Trophoblast cell (in vitro differentiated cells and primary cell): ENCODE measurements at regions not wholly inside any gene's neighbourhood (a gene's known extent, or its start where the extent isn't known, plus 50 kb on each side); places are given as distances from the start of the nearest gene placed in this dataset.
A peak's percentile ranks its signal among the peaks of the same experiment; 100 is the strongest.

ENCODE experiments used
- DNase-seq, 2 donors: peaks; one replicate each; pipeline ENCODE4 v3.0.0-alpha.2; 2016
- H2AFZ ChIP-seq: 2 replicates; pipeline ENCODE4 v1.6.1; 2013; ENCODE audit warnings: low read length, moderate library complexity, mild to moderate bottlenecking; ENCODE audit not compliant: insufficient read depth, poor library complexity
- H2AK5ac ChIP-seq: 2 replicates; pipeline ENCODE4 v1.6.1; 2013; ENCODE audit warnings: mild to moderate bottlenecking, low read length
- H2BK120ac ChIP-seq: 2 replicates; pipeline ENCODE4 v1.6.1; 2013; ENCODE audit warnings: low read length, mild to moderate bottlenecking, moderate library complexity; ENCODE audit not compliant: insufficient read depth, poor library complexity
- H2BK12ac ChIP-seq: 2 replicates; pipeline ENCODE4 v1.6.1; 2013; ENCODE audit warnings: mild to moderate bottlenecking, low read length, moderate library complexity
- H2BK5ac ChIP-seq: 2 replicates; pipeline ENCODE4 v1.6.1; 2013; ENCODE audit warnings: low read length, low read depth, moderate library complexity, mild to moderate bottlenecking; ENCODE audit not compliant: poor library complexity
- H3K14ac ChIP-seq: 2 replicates; pipeline ENCODE4 v1.6.1; 2013; ENCODE audit warnings: mild to moderate bottlenecking, low read length
- H3K18ac ChIP-seq: 2 replicates; pipeline ENCODE4 v1.6.1; 2013; ENCODE audit warnings: mild to moderate bottlenecking, low read length
- H3K23ac ChIP-seq: 2 replicates; pipeline ENCODE4 v1.6.1; 2013; ENCODE audit warnings: low read length
- H3K27ac ChIP-seq: 2 replicates; pipeline ENCODE4 v1.5.1; 2013; ENCODE audit warnings: low read depth, mild to moderate bottlenecking, inconsistent platforms, low read length, moderate library complexity
- H3K27me3 ChIP-seq: 2 replicates; pipeline ENCODE4 v1.6.1; 2013; ENCODE audit warnings: inconsistent platforms, mild to moderate bottlenecking, low read length, moderate library complexity; ENCODE audit not compliant: insufficient read depth
- H3K36me3 ChIP-seq, 2 experiments: 1 replicate in 1 of 2; 2 replicates in 1 of 2; pipeline ENCODE4 v1.6.1; 2013; ENCODE audit warnings: low read length in 2 of 2, mild to moderate bottlenecking in 2 of 2, moderate library complexity in 1 of 2; ENCODE audit not compliant: insufficient read depth in 2 of 2, control insufficient read depth in 1 of 2
- H3K4ac ChIP-seq: 2 replicates; pipeline ENCODE4 v1.6.1; 2013; ENCODE audit warnings: low read depth, mild to moderate bottlenecking, low read length, moderate library complexity
- H3K4me1 ChIP-seq, 2 experiments: 1 replicate in 1 of 2; 2 replicates in 1 of 2; pipeline ENCODE4 v1.6.1; 2013; ENCODE audit warnings: low read length in 2 of 2, mild to moderate bottlenecking in 2 of 2, moderate library complexity in 1 of 2; ENCODE audit not compliant: insufficient read depth in 2 of 2, control insufficient read depth in 1 of 2
- H3K4me2 ChIP-seq: 2 replicates; pipeline ENCODE4 v1.6.1; 2013; ENCODE audit warnings: inconsistent platforms, mild to moderate bottlenecking, low read length, moderate library complexity
- H3K4me3 ChIP-seq: 2 replicates; pipeline ENCODE4 v1.5.1; 2013; ENCODE audit warnings: mild to moderate bottlenecking, low read depth, low read length, inconsistent platforms
- H3K79me1 ChIP-seq: one replicate; pipeline ENCODE4 v1.6.1; 2013; ENCODE audit warnings: low read length
- H3K79me2 ChIP-seq: 2 replicates; pipeline ENCODE4 v1.6.1; 2013; ENCODE audit warnings: low read length, mild to moderate bottlenecking; ENCODE audit not compliant: control insufficient read depth, insufficient read depth, poor library complexity
- H3K9ac ChIP-seq: 2 replicates; pipeline ENCODE4 v1.6.1; 2013; ENCODE audit warnings: mild to moderate bottlenecking, low read length
- H3K9me3 ChIP-seq: 2 replicates; pipeline ENCODE4 v1.6.1; 2013; ENCODE audit warnings: low read depth, mild to moderate bottlenecking, control low read depth, inconsistent platforms, low read length; ENCODE audit not compliant: insufficient read depth
- H4K12ac ChIP-seq: 2 replicates; pipeline ENCODE4 v1.6.1; 2013; ENCODE audit warnings: low read depth, mild to moderate bottlenecking, low read length, moderate library complexity
- H4K8ac ChIP-seq: 2 replicates; pipeline ENCODE4 v1.6.1; 2013; ENCODE audit warnings: low read depth, mild to moderate bottlenecking, low read length, moderate library complexity
- H4K91ac ChIP-seq: one replicate; pipeline ENCODE4 v1.6.1; 2013; ENCODE audit warnings: low read depth, mild to moderate bottlenecking, low read length, moderate library complexity
- WGBS: extraction: QIAGEN DNeasy Blood & Tissue Kit; methylation state at CpG from one replicate; pipeline ENCODE4 v1.1.7; 2013; ENCODE audit warnings: missing lambda C conversion rate; ENCODE audit not compliant: insufficient read length, insufficient coverage; ENCODE audit errors: extremely low coverage; 5-methylcytosine and 5-hydroxymethylcytosine counted together

- Histone ChIP-seq H3K4me2 (no peak overlapping the region), H3K79me2 (no peaks in the 10 kb centered on the region), H2AFZ (no peak overlapping the region), H4K91ac (no peak overlapping the region), H3K27me3 (no peaks in the 10 kb centered on the region), H3K9me3 (no peaks in the 10 kb centered on the region), H3K27ac (no peak overlapping the region), H2BK12ac (no peak overlapping the region), H3K9ac (no peak overlapping the region), H4K12ac (no peak overlapping the region), H3K23ac (no peak overlapping the region), H3K14ac (no peak overlapping the region), H2AK5ac (no peak overlapping the region), H3K4ac (no peak overlapping the region), H4K8ac (no peak overlapping the region), H2BK5ac (no peak overlapping the region), H2BK120ac (no peak overlapping the region), H3K18ac (no peak overlapping the region), H3K36me3 (no peaks in the 10 kb centered on the region), H3K79me1 (no peaks in the 10 kb centered on the region), H3K4me1 (no peaks in the 10 kb centered on the region), H3K4me3 (no peak overlapping the region)
- no peak for DNase-seq
Measured at GRCh38 chr9:73863924-73864323, 633.2 kb upstream of the RORB start.

- H3K4ac ChIP-seq, result no peak overlapping the region
- no peaks in the 10 kb centered on the region for H3K36me3 ChIP-seq
- H3K9ac ChIP-seq, result no peak overlapping the region
- no peaks in the 10 kb centered on the region for H3K79me2 ChIP-seq
- no peak overlapping the region for H3K4me3 ChIP-seq
- H3K27me3 ChIP-seq, result no peaks in the 10 kb centered on the region
- H3K18ac ChIP-seq, result no peak overlapping the region
- H3K9me3 ChIP-seq, result no peaks in the 10 kb centered on the region
- no peak overlapping the region for H2BK12ac ChIP-seq
- H4K12ac ChIP-seq, result no peak overlapping the region
- no peak overlapping the region for H3K4me2 ChIP-seq
- H3K4me1 ChIP-seq, result peaks cover 0 to under 1% of the 10 kb centered on the region in 2 experiments
- no peak overlapping the region for H2BK120ac ChIP-seq
- H2AFZ ChIP-seq, result no peak overlapping the region
- H3K27ac ChIP-seq, result no peak overlapping the region
- no peak overlapping the region for H3K14ac ChIP-seq
- H2AK5ac ChIP-seq, result no peak overlapping the region
- no peaks in the 10 kb centered on the region for H3K79me1 ChIP-seq
- H2BK5ac ChIP-seq, result no peak overlapping the region
- H3K23ac ChIP-seq, result no peak overlapping the region
- no peak for DNase-seq
- H4K91ac ChIP-seq, result no peak overlapping the region
- H4K8ac ChIP-seq, result no peak overlapping the region
- no CpG with 5 or more reads among the region's 4 CpGs for WGBS
Measured at GRCh38 chr9:73866451-73866850, 630.7 kb upstream of the RORB start.

GRCh38 chr9:73869264-73869663 lies 627.9 kb upstream of the RORB start:
- H3K4me2 ChIP-seq, result no peak overlapping the region
- no peak overlapping the region for H2BK12ac ChIP-seq
- no peak overlapping the region for H3K18ac ChIP-seq
- no peak overlapping the region for H3K27ac ChIP-seq
- WGBS, result no CpG with 5 or more reads among the region's 3 CpGs
- H3K23ac ChIP-seq, result no peak overlapping the region
- DNase-seq, result peak; percentile 8 to 22
- H3K9me3 ChIP-seq, result no peaks in the 10 kb centered on the region
- H4K8ac ChIP-seq, result no peak overlapping the region
- no peak overlapping the region for H3K9ac ChIP-seq
- no peak overlapping the region for H3K4ac ChIP-seq
- H3K36me3 ChIP-seq, result no peaks in the 10 kb centered on the region
- no peak overlapping the region for H2BK5ac ChIP-seq
- H3K79me1 ChIP-seq, result no peaks in the 10 kb centered on the region
- no peak overlapping the region for H2AFZ ChIP-seq
- H3K27me3 ChIP-seq, result no peaks in the 10 kb centered on the region
- no peak overlapping the region for H4K12ac ChIP-seq
- no peaks in the 10 kb centered on the region for H3K79me2 ChIP-seq
- H2AK5ac ChIP-seq, result no peak overlapping the region
- no peak overlapping the region for H3K14ac ChIP-seq
- no peak overlapping the region for H2BK120ac ChIP-seq
- H3K4me3 ChIP-seq, result no peak overlapping the region
- no peak overlapping the region for H4K91ac ChIP-seq
- H3K4me1 ChIP-seq, result peaks cover 0 to 1% of the 10 kb centered on the region in 2 experiments

- Histone ChIP-seq H2BK12ac (no peak overlapping the region), H4K91ac (no peak overlapping the region), H3K14ac (no peak overlapping the region), H2BK5ac (no peak overlapping the region), H4K8ac (peak overlapping the region; percentile 54), H2AFZ (no peak overlapping the region), H3K4ac (no peak overlapping the region), H3K27ac (no peak overlapping the region), H3K4me1 (peaks cover 0 to 1% of the 10 kb centered on the region in 2 experiments), H3K79me1 (no peaks in the 10 kb centered on the region), H2AK5ac (no peak overlapping the region), H3K36me3 (no peaks in the 10 kb centered on the region), H3K9me3 (no peaks in the 10 kb centered on the region), H3K4me2 (no peak overlapping the region), H3K4me3 (no peak overlapping the region), H2BK120ac (no peak overlapping the region), H3K9ac (no peak overlapping the region), H3K79me2 (no peaks in the 10 kb centered on the region), H3K23ac (no peak overlapping the region), H3K18ac (no peak overlapping the region), H4K12ac (no peak overlapping the region), H3K27me3 (no peaks in the 10 kb centered on the region)
- DNase-seq, result no peak
- no CpG with 5 or more reads among the region's 4 CpGs for WGBS
Measured at GRCh38 chr9:73871636-73872035, 625.5 kb upstream of the RORB start.
